Hepatocyte (in vitro differentiated cells): ENCODE measurements at regions not wholly inside any gene's neighbourhood (a gene's known extent, or its start where the extent isn't known, plus 50 kb on each side); places are given as distances from the start of the nearest gene placed in this dataset.

ENCODE experiments used
- DNase-seq: peaks from one replicate; pipeline ENCODE4 v3.0.0-alpha.2; 2016; ENCODE audit warnings: low spot score
- H2AFZ ChIP-seq: fragments of 200-600 bp; sonication (generic); 2 replicates; pipeline ENCODE4 v1.6.0; 2016; ENCODE audit warnings: antibody characterized with exemption, mild to moderate bottlenecking
- H3K27ac ChIP-seq: fragments of 200-600 bp; sonication (generic); 2 replicates; pipeline ENCODE4 v1.5.1; 2016; ENCODE audit warnings: mild to moderate bottlenecking
- H3K27me3 ChIP-seq: fragments of 200-600 bp; sonication (generic); 2 replicates; pipeline ENCODE4 v1.6.1; 2016
- H3K36me3 ChIP-seq: fragments of 200-600 bp; sonication (generic); replicated peaks from 2 replicates; pipeline ENCODE4 v1.5.1; 2016; ENCODE audit warnings: low read depth; ENCODE audit not compliant: insufficient read depth
- H3K4me1 ChIP-seq: fragments of 200-600 bp; sonication (generic); 2 replicates; pipeline ENCODE4 v1.5.1; 2016; ENCODE audit warnings: mild to moderate bottlenecking, moderate library complexity; ENCODE audit not compliant: insufficient read depth
- H3K4me2 ChIP-seq: fragments of 200-600 bp; sonication (generic); 2 replicates; pipeline ENCODE4 v1.6.0; 2016
- H3K4me3 ChIP-seq: fragments of 200-600 bp; sonication (generic); 2 replicates; pipeline ENCODE4 v1.5.1; 2016; ENCODE audit warnings: mild to moderate bottlenecking
- H3K79me2 ChIP-seq: fragments of 200-600 bp; sonication (generic); 2 replicates; pipeline ENCODE4 v1.6.0; 2017; ENCODE audit warnings: mild to moderate bottlenecking
- H3K9me2 ChIP-seq: fragments of 200-600 bp; sonication (generic); replicated peaks from 2 replicates; pipeline ENCODE4 v1.6.0; 2017; ENCODE audit warnings: mild to moderate bottlenecking; ENCODE audit not compliant: insufficient read depth
- H3K9me3 ChIP-seq: fragments of 200-600 bp; sonication (generic); 2 replicates; pipeline ENCODE4 v1.5.1; 2016; ENCODE audit warnings: low read depth, mild to moderate bottlenecking
- H4K20me1 ChIP-seq: fragments of 200-600 bp; sonication (generic); 2 replicates; pipeline ENCODE4 v1.6.0; 2016; ENCODE audit warnings: mild to moderate bottlenecking; ENCODE audit not compliant: insufficient read depth, poor library complexity, severe bottlenecking
- CTCF ChIP-seq: fragments of 200-600 bp; sonication (generic); IDR thresholded peaks from 2 replicates; pipeline ENCODE4 v1.5.1; 2016; ENCODE audit warnings: antibody characterized with exemption, mild to moderate bottlenecking; ENCODE audit not compliant: poor library complexity
- EZH2 ChIP-seq: fragments of 200-600 bp; sonication (generic); IDR thresholded peaks from 2 replicates; pipeline ENCODE4 v1.6.1; 2016; ENCODE audit warnings: antibody characterized with exemption, mild to moderate bottlenecking, borderline replicate concordance
- EZH2phosphoT487 ChIP-seq: fragments of 200-600 bp; sonication (generic); IDR thresholded peaks from one replicate; pipeline ENCODE4 v1.6.1; 2018; ENCODE audit warnings: antibody characterized with exemption, mild to moderate bottlenecking, low read depth, moderate library complexity; ENCODE audit not compliant: unreplicated experiment, severe bottlenecking
- WGBS: methylation state at CpG from one replicate; pipeline ENCODE4 v1.1.6; 2016; ENCODE audit warnings: low lambda C conversion rate; ENCODE audit errors: missing lambda C conversion rate; 5-methylcytosine and 5-hydroxymethylcytosine counted together

- H3K4me1 ChIP-seq = no peaks in the 10 kb centered on the region
- H3K27me3 ChIP-seq = no peaks in the 10 kb centered on the region
- H2AFZ ChIP-seq = no peak overlapping the region
- 91% methylated on average over 1 of the region's 1 CpG for WGBS
- no peaks in the 10 kb centered on the region for H3K36me3 ChIP-seq
- no peak for DNase-seq
- no peak overlapping the region for H3K4me2 ChIP-seq
- no peak for TF ChIP-seq CTCF
- TF ChIP-seq EZH2phosphoT487 = no peak
- no peak for TF ChIP-seq EZH2
- no peaks in the 10 kb centered on the region for H3K9me2 ChIP-seq
- no peak overlapping the region for H3K27ac ChIP-seq
- no peaks in the 10 kb centered on the region for H3K79me2 ChIP-seq
- no peaks in the 10 kb centered on the region for H3K9me3 ChIP-seq
- no peaks in the 10 kb centered on the region for H4K20me1 ChIP-seq
- H3K4me3 ChIP-seq = no peak overlapping the region
Observed at GRCh38 chr5:6066016-6066415, 312.3 kb downstream of the MED10 start.

DNA sequence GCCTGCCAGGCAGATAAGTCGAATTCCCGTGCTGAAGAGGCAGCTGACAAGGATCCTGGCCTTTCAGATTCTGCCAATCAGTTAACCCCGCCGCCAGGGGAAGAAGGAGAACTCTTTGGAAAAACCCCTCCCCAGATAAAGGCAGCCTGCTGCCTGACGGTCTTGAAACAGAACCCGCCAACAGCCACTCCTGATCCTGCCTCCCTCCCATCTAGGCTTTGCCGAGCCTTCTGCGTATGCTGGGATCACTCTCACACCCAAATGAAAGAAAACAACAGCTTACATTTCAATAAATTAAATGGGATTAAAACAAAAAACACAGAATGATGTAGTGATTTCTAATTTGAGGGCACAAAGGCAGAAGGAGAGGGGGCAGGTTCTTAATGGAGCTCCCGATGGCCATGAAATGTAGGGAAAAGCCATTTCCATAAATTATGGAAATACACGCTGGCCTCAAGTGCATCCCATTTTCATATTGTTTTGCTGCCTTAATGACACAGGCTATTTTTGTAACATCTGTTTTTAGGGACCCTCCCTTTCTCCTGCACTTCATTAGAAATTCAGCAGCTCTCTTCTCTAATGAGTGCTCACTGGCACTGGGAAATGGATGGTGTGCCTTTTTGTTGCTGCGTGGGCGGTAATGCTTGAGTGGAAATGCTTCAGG, 319.1 kb downstream of the MED10 start:
- no peaks in the 10 kb centered on the region for H3K27me3 ChIP-seq
- H4K20me1 ChIP-seq = no peaks in the 10 kb centered on the region
- no peak overlapping the region for H2AFZ ChIP-seq
- no peak overlapping the region for H3K27ac ChIP-seq
- H3K4me1 ChIP-seq = no peaks in the 10 kb centered on the region
- no peak overlapping the region for H3K4me3 ChIP-seq
- no peaks in the 10 kb centered on the region for H3K9me3 ChIP-seq
- H3K9me2 ChIP-seq = no peaks in the 10 kb centered on the region
- DNase-seq = no peak
- H3K36me3 ChIP-seq = no peaks in the 10 kb centered on the region
- H3K79me2 ChIP-seq = no peaks in the 10 kb centered on the region
- H3K4me2 ChIP-seq = no peak overlapping the region
- TF ChIP-seq EZH2phosphoT487 = no peak
- no peak for TF ChIP-seq EZH2
- WGBS = 82% methylated on average over 12 of the region's 12 CpGs

DNA sequence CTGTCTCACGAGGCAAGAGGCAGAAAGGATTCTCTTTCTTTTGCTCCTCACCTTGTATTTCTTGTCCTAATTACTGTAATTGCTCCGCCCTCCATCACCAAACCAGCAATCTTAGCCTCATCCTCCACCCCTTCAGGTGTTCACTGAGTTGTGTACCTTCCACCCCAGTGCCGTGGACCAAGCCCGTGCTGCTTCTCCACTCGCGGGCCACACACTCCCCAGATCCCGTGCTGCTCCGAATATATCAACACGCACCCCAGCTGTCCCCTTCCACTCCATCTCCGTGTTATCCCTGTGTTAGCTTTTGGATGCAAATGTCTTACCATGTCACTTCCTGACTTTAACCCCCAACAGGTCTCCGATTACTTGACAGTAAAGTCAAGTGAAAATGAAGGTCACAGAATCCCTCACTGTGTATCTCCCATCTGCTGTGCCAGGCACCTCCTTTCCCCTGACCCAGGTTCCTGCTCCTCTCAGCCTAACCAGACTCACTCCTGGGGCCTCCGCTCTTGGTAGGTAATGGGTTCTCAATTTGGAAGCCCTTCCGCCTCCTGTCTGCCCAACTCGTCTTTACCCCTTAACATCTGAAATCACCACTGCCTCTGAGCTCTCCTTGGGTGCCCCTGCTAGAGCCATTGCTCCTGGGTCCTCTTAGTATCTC, 320.2 kb downstream of the MED10 start:
- Histone ChIP-seq H4K20me1 (no peaks in the 10 kb centered on the region), H3K27ac (no peak overlapping the region), H2AFZ (no peak overlapping the region), H3K4me1 (no peaks in the 10 kb centered on the region), H3K9me2 (no peaks in the 10 kb centered on the region), H3K9me3 (no peaks in the 10 kb centered on the region), H3K4me3 (no peak overlapping the region), H3K4me2 (no peak overlapping the region), H3K36me3 (no peaks in the 10 kb centered on the region), H3K79me2 (no peaks in the 10 kb centered on the region), H3K27me3 (no peaks in the 10 kb centered on the region)
- no peak for DNase-seq
- WGBS = 90% methylated on average over 14 of the region's 14 CpGs
- TF ChIP-seq EZH2 (no peak), CTCF (no peak), EZH2phosphoT487 (no peak)

DNA sequence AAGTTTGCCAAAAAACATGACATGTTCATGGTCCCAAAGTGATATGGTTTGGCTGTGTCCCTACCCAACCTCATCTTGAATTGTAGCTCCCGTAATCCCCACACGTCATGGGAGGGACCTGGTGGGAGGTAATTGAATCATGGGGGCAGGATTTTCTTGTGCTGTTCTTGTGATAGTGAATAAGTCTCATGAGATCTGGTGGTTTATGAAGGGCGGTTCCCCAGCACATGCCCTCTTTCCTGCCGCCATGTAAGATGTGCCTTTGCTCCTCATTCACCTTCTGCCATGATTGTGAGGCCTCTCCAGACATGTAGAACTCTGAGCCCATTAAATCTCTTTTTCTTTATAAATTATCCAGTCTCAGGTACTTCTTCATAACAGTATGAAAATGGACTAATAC, 322.1 kb downstream of the MED10 start:
- WGBS = 65% methylated on average over 4 of the region's 4 CpGs
- H3K9me3 ChIP-seq = no peaks in the 10 kb centered on the region
- no peak overlapping the region for H3K27ac ChIP-seq
- no peaks in the 10 kb centered on the region for H3K4me1 ChIP-seq
- H3K4me2 ChIP-seq = no peak overlapping the region
- H3K4me3 ChIP-seq = no peak overlapping the region
- DNase-seq = no peak
- H3K9me2 ChIP-seq = no peaks in the 10 kb centered on the region
- H4K20me1 ChIP-seq = no peaks in the 10 kb centered on the region
- H3K36me3 ChIP-seq = no peaks in the 10 kb centered on the region
- TF ChIP-seq CTCF (no peak), EZH2 (no peak), EZH2phosphoT487 (no peak)
- H3K79me2 ChIP-seq = no peaks in the 10 kb centered on the region
- H3K27me3 ChIP-seq = no peaks in the 10 kb centered on the region
- H2AFZ ChIP-seq = no peak overlapping the region
